ENCODE measurements at regions not wholly inside any gene's neighbourhood (a gene's known extent, or its start where the extent isn't known, plus 50 kb on each side); places are given as distances from the start of the nearest gene placed in this dataset.

GRCh38 chr20:60252866-60253265 lies 294.6 kb downstream of the CDH26 start:
- intact Hi-C loops (cut with DNase I) = no loop called here
- Histone ChIP-seq H3K27ac (no peak overlapping the region), H3K4me1 (no peaks in the 10 kb centered on the region), H3K36me3 (no peaks in the 10 kb centered on the region), H3K27me3 (no peaks in the 10 kb centered on the region), H3K9me3 (no peaks in the 10 kb centered on the region), H3K4me3 (no peak overlapping the region)
- TF ChIP-seq, protein P1, sequence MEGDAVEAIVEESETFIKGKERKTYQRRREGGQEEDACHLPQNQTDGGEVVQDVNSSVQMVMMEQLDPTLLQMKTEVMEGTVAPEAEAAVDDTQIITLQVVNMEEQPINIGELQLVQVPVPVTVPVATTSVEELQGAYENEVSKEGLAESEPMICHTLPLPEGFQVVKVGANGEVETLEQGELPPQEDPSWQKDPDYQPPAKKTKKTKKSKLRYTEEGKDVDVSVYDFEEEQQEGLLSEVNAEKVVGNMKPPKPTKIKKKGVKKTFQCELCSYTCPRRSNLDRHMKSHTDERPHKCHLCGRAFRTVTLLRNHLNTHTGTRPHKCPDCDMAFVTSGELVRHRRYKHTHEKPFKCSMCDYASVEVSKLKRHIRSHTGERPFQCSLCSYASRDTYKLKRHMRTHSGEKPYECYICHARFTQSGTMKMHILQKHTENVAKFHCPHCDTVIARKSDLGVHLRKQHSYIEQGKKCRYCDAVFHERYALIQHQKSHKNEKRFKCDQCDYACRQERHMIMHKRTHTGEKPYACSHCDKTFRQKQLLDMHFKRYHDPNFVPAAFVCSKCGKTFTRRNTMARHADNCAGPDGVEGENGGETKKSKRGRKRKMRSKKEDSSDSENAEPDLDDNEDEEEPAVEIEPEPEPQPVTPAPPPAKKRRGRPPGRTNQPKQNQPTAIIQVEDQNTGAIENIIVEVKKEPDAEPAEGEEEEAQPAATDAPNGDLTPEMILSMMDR (IDR thresholded peaks at IDR 0.05) = no peak
- DNase-seq (ENCODE audit: low spot score in 2 of 2) = no peak

- no peaks in the 10 kb centered on the region for H3K36me3 ChIP-seq
Observed at GRCh38 chr20:60253471-60253870, 295.2 kb downstream of the CDH26 start.

GRCh38 chr20:60254901-60255411 lies 296.7 kb downstream of the CDH26 start:
- TF ChIP-seq, protein P1 (IDR thresholded peaks at IDR 0.05) = no peak
- intact Hi-C loops (cut with DNase I) = no loop called here
- no peaks in the 10 kb centered on the region for H3K36me3 ChIP-seq
- no peaks in the 10 kb centered on the region for H3K4me1 ChIP-seq
- no peak overlapping the region for H3K27ac ChIP-seq
- DNase-seq (ENCODE audit: low spot score in 2 of 2) = no peak
- H3K4me3 ChIP-seq = no peak overlapping the region
- H3K27me3 ChIP-seq = no peaks in the 10 kb centered on the region
- no peaks in the 10 kb centered on the region for H3K9me3 ChIP-seq

More at GRCh38 chr20:60253471-60253870, 295.2 kb downstream of the CDH26 start:
- no peaks in the 10 kb centered on the region for H3K4me1 ChIP-seq
- H3K27me3 ChIP-seq = no peaks in the 10 kb centered on the region
- TF ChIP-seq, protein P1 (IDR thresholded peaks at IDR 0.05) = no peak
- no peak for DNase-seq (ENCODE audit: low spot score in 2 of 2)
- H3K4me3 ChIP-seq = no peak overlapping the region
- H3K27ac ChIP-seq = no peak overlapping the region
- intact Hi-C loops (cut with DNase I) = no loop called here
- no peaks in the 10 kb centered on the region for H3K9me3 ChIP-seq

DNA sequence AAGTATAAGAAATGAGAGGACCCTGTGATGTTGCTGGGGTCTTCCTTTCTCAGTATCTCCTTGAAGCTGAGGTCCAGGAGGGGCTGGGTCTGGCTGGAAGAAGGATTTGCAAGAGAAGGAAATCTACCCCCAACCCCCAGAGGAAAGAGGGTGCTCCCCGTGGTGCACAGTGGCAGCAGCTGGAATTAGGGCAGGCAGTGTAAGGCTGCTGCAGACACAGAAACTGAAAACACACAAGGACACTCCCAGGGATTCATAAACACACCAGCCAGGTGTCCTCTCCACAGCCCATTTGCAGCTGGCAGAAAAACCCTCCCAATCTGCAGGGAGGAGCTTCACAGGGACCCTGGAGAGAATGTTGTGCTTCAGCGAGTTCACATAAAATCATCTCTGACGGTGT lies 297.2 kb downstream of the CDH26 start:
- no peaks in the 10 kb centered on the region for H3K27me3 ChIP-seq
- no peak overlapping the region for H3K4me3 ChIP-seq
- H3K4me1 ChIP-seq = no peaks in the 10 kb centered on the region
- no peaks in the 10 kb centered on the region for H3K9me3 ChIP-seq
- H3K36me3 ChIP-seq = no peaks in the 10 kb centered on the region
- DNase-seq (ENCODE audit: low spot score in 2 of 2) = no peak
- no peak overlapping the region for H3K27ac ChIP-seq
- TF ChIP-seq, protein P1 (IDR thresholded peaks at IDR 0.05) = no peak
- intact Hi-C loops (cut with DNase I) = no loop called here

GRCh38 chr20:60255866-60256265 lies 297.6 kb downstream of the CDH26 start:
- no peaks in the 10 kb centered on the region for H3K36me3 ChIP-seq

More at GRCh38 chr20:60255866-60256265, 297.6 kb downstream of the CDH26 start:
- H3K27ac ChIP-seq = no peak overlapping the region
- no peak overlapping the region for H3K4me3 ChIP-seq
- TF ChIP-seq, protein P1 (IDR thresholded peaks at IDR 0.05) = no peak
- DNase-seq (ENCODE audit: low spot score in 2 of 2) = no peak
- intact Hi-C loops (cut with DNase I) = no loop called here
- H3K9me3 ChIP-seq = no peaks in the 10 kb centered on the region
- H3K4me1 ChIP-seq = no peaks in the 10 kb centered on the region
- H3K27me3 ChIP-seq = no peaks in the 10 kb centered on the region

Measured in ascending aorta (tissue), 2 donors.